ENCODE measurements at regions not wholly inside any gene's neighbourhood (a gene's known extent, or its start where the extent isn't known, plus 50 kb on each side); places are given as distances from the start of the nearest gene placed in this dataset.
A peak's percentile ranks its signal among the peaks of the same experiment; 100 is the strongest.

DNA sequence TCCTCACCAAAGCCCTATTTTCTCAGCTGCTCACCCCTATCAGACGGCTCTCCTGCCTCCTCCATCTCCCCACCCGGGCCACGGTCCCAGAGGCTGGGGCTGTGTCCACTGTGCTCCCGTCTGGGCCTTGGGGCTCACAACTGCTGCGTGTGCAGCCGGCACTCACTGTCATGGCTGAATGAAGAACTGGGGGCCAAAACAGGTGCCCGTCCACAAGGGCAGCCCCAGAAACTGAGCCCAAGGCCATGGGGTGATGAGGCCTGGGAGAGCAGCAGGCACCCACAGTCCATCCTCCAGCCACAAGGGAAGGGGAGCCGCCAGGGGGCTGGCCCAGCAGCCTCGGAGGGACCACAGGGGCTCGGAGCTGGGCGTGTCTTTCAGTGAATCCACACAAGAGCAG lies 159.5 kb downstream of the DLL1 start:
- no peak for DNase-seq

GRCh38 chr6:170130771-170131241 lies 160.1 kb downstream of the DLL1 start:
- no peak for DNase-seq

DNA sequence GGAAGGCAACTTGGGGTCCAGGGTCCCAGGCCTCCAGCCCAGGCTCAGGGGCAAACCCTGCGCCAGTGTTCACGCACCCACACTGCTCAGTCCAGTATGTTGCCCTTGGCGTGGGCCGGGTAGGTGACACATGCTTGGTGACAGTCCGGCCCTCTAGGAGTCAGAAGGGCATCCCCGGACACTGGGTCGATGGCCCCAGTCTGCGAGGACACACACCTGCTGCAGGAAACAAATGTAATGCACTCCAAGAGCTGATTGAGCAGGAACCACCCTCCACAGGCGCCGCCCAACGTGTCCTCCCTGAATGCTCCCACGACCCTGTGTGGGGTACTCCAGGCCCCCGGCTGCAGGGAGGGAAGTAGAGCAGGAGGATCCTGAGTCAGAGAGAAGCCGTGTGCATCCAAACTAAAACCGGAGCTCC lies 160.7 kb downstream of the DLL1 start:
- DNase-seq, result no peak

GRCh38 chr6:170129691-170130171 lies 161.1 kb downstream of the DLL1 start:
- DNase-seq, result peak; percentile 61

GRCh38 chr6:170128811-170129681 lies 161.8 kb downstream of the DLL1 start:
- no peak for DNase-seq

DNA sequence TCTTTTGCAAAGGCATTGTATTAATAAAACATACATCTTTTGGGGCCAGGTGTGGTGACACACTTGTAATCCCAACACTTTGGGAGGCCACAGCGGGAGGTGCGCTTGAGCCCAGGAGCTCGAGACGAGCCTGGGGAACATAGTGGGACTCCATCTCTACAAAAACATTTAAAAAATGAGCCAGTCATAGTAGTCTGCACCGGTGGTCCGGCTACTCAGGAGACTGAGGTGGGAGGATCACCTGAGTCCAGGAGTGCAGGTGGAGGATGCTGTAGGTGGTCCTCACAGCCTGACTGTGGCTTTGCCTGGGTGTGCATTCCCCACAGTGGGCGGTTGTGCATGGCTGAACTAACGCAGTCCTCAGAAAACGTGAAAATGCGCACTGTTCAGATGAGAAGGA lies 162.5 kb downstream of the DLL1 start:
- DNase-seq, result no peak

DNA sequence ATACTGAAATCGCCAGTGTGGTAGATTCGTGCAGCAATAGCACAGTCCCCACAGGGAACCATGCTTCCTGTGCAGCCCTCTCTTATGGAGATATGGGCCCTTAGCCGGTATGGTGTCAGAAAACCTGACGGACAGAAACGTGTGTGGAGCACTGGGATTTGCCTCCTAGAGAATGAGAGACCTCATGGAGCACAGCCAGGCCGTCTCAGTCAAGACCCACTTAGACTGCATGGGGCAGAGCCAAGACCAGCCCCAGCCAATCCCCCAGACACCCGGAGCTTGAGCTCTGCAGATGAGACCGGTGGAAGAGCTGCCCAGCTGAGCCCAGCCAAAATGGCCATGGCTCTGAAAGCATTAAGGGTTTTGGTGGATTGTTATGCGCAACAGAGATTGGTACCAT lies 163.7 kb downstream of the DLL1 start:
- no peak for DNase-seq

GRCh38 chr6:170125456-170126300 lies 165.2 kb downstream of the DLL1 start:
- DNase-seq, result no peak

GRCh38 chr6:170124836-170125235 lies 166.0 kb downstream of the DLL1 start:
- DNase-seq, result no peak

- no peak for DNase-seq
Measured at GRCh38 chr6:170124150-170124549, 166.7 kb downstream of the DLL1 start.

GRCh38 chr6:170122651-170123050 lies 168.2 kb downstream of the DLL1 start:
- no peak for DNase-seq

DNA sequence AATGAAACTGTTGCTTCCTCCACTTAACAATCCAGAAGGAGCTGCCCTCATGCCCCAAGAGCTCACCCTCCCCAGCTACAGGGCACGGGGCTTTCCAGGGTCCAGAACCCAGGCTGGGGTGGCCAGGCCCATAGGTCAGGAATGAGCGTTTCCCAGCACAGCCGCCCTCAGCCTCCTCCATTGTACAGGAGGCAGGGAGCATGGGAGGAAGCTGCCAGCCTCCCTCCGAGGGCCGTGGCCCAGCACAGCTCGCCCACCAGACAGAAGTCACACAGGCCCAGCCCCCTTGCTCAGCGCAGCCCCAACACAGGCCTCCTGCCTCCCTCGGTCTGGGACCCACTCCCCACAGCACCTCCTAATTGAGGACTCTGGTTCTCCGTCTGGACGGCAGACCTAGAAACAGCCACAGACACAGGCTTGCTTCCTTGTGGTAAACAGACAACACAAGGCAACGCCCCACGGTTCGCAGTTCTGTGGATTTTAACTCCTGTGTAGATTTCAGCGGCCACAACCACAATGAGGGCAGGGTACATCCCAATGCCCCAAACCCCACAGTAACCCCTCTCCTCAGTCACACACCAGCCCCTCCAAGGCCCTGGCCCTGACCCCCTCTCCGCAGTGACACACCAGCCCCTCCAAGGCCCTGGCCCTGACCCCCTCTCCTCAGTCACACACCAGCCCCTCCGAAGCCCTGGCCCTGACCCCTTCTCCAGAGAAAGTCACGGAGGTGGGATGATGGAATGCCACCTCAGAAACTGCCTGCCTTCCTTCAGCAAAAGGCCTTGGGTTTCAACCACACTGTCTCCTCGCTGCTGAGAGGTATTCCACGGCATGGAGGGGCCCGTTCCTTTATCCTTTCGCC lies 173.5 kb downstream of the DLL1 start:
- no peak for DNase-seq

DNA sequence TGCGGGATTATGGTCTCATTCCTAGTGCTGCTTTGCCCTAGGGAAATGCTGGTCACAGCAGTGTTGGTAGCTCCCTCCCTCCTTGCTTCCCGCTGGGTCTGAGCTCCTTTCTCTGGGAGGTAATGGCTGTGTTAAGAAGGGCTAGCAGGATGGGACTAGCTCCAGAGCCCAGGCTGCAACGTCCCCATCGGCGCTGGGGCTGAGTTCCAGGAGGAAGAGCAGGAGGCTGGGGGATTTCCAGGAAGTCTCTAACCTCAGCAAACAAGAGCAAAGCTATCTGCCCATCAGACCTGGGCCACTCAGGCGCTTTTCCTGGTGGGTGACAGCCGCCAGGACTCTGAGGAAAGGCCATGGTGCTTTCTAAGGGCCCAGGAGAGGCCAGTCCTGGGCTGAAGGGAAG lies 174.2 kb downstream of the DLL1 start:
- no peak for DNase-seq

GRCh38 chr6:170114956-170115855 lies 175.7 kb downstream of the DLL1 start:
- DNase-seq, result no peak

DNA sequence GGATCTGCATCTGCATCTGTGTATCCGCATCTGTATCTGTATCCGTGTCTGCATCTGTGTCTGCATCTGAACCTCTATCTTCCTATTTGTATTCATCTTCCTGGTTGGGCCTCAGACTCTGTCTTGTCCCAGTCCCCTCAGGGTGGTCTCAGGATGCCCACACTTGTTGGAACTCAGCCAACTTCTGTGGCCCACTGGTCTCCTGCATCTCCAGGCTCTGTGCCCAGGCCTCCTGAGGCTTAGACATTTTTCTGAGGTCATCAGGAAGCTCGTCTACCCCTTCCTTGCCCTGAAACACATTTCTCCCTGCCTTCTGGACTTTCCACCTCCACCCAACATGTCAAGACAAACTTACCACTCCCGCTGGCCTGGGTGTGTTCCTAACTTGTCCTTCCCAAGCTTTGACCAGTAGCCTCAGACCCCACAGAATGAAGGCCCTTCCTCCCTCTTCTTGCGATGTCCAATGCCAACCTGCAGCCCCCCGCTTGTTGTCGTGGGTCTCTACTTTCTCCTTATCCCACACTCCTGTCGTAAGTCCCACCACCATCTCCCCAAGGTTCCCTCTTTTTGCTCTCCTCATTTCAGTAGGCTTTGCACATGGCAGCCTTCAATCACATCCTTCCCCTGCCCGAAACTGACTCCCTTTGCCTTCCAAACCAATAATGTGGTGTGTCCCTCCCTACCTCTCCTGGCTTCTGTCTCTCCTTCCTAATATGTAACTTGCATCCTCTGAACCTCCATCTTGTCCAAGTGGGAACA lies 176.5 kb downstream of the DLL1 start:
- DNase-seq, result no peak

- DNase-seq, result no peak
Measured at GRCh38 chr6:170113141-170113540, 177.7 kb downstream of the DLL1 start.

GRCh38 chr6:170112583-170112860 lies 178.4 kb downstream of the DLL1 start:
- no peak for DNase-seq

GRCh38 chr6:170111816-170112582 lies 178.9 kb downstream of the DLL1 start:
- no peak for DNase-seq

GRCh38 chr6:170111141-170111664 lies 179.7 kb downstream of the DLL1 start:
- no peak for DNase-seq

Data from NCI-H748 treated with DMSO at 0.1 percent for 48 hours (cell line).